ENCODE measurements at regions not wholly inside any gene's neighbourhood (a gene's known extent, or its start where the extent isn't known, plus 50 kb on each side); places are given as distances from the start of the nearest gene placed in this dataset.

DNA sequence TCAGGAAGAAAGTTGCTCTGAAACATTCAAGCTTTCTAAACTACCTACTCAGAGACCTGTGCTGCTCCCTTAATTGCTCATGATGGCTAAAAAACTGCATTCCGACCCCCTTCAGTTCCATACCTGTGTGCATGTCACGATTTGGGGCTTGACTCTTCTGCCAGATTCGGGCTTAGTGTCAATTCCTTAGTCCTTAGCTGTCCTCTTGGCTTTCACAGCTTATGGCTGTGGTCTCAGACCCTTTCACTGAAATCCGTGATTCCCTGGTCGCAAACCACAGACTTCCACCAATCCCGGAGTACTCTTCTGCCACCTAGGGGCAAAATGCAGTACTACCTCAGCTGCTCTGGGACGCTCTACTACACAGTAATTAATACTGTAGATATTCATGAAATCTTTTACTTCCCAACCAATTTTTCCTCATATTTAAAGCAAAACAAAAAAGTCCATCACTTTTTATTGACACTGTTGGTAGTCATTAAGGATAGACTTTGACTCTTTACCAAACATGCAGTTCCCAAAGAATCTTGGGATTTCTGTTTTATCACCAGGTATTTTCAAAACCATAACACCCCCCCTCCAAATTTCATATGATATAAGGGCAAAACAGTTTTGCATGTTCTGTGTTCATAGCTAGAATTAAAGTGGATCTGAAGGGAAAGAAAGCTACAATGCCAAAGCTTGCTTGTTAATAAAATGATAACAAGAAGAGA lies 617.4 kb downstream of the SLCO4C1 start:
- Histone ChIP-seq H3K36me3 (ENCODE audit: insufficient read depth, low read length) (no peaks in the 10 kb centered on the region), H3K4me2 (ENCODE audit: low read depth, low read length, poor library complexity, severe bottlenecking) (no peak overlapping the region), H3K4me1 (ENCODE audit: insufficient read depth, low read length, poor library complexity, severe bottlenecking) (no peaks in the 10 kb centered on the region), H3K9me2 (replicated peaks; ENCODE audit: low read depth, low read length) (no peaks in the 10 kb centered on the region), H3F3A (ENCODE audit: low read depth) (no peaks in the 10 kb centered on the region), H3K4me3 (ENCODE audit: low read length, poor library complexity, severe bottlenecking) (no peak overlapping the region), H3K27me3 (ENCODE audit: insufficient read depth, low read length, poor library complexity, severe bottlenecking) (no peaks in the 10 kb centered on the region), H2AFZ (ENCODE audit: low read length) (no peak overlapping the region), H3K9me3 (ENCODE audit: insufficient read depth, low read depth, low read length) (no peaks in the 10 kb centered on the region), H4K20me1 (ENCODE audit: insufficient read depth, low read length, poor library complexity, severe bottlenecking) (no peaks in the 10 kb centered on the region), H3K9ac (ENCODE audit: low read depth, low read length, poor library complexity, severe bottlenecking) (no peak overlapping the region), H3K79me2 (ENCODE audit: insufficient read depth, low read length) (no peaks in the 10 kb centered on the region)
- TF ChIP-seq, protein P1, sequence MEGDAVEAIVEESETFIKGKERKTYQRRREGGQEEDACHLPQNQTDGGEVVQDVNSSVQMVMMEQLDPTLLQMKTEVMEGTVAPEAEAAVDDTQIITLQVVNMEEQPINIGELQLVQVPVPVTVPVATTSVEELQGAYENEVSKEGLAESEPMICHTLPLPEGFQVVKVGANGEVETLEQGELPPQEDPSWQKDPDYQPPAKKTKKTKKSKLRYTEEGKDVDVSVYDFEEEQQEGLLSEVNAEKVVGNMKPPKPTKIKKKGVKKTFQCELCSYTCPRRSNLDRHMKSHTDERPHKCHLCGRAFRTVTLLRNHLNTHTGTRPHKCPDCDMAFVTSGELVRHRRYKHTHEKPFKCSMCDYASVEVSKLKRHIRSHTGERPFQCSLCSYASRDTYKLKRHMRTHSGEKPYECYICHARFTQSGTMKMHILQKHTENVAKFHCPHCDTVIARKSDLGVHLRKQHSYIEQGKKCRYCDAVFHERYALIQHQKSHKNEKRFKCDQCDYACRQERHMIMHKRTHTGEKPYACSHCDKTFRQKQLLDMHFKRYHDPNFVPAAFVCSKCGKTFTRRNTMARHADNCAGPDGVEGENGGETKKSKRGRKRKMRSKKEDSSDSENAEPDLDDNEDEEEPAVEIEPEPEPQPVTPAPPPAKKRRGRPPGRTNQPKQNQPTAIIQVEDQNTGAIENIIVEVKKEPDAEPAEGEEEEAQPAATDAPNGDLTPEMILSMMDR (conservative IDR thresholded peaks at IDR 0.05; ENCODE audit: low read length) = peak; percentile 72
- TF ChIP-seq EZH2phosphoT487 (IDR thresholded peaks at IDR 0.05; ENCODE audit: borderline replicate concordance) = no peak

DNA sequence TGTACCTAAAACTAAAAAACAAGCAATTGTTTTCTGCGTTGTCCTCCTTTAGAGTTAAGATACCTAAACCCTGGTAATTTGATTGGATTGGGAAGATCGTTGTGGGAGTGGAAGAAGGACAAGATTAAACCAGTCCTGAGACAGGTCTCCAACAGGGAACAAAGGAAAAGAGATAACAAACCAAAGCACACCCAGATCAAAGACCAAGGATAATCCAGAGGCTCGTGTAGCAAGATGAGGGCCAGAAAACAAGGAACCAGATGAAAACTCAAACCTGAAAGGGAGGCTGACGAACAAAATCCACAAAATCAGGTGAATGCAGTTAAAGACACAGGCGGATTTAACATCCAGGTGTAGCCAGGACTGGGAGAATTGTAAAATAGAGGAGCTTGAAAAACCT lies 618.1 kb downstream of the SLCO4C1 start:
- Histone ChIP-seq H3K4me2 (ENCODE audit: low read depth, low read length, poor library complexity, severe bottlenecking) (no peak overlapping the region), H3K36me3 (ENCODE audit: insufficient read depth, low read length) (no peaks in the 10 kb centered on the region), H3K9me3 (ENCODE audit: insufficient read depth, low read depth, low read length) (no peaks in the 10 kb centered on the region), H3K9ac (ENCODE audit: low read depth, low read length, poor library complexity, severe bottlenecking) (no peak overlapping the region), H4K20me1 (ENCODE audit: insufficient read depth, low read length, poor library complexity, severe bottlenecking) (no peaks in the 10 kb centered on the region), H3K9me2 (replicated peaks; ENCODE audit: low read depth, low read length) (no peaks in the 10 kb centered on the region), H3K27me3 (ENCODE audit: insufficient read depth, low read length, poor library complexity, severe bottlenecking) (no peaks in the 10 kb centered on the region), H3K4me1 (ENCODE audit: insufficient read depth, low read length, poor library complexity, severe bottlenecking) (no peaks in the 10 kb centered on the region), H3K79me2 (ENCODE audit: insufficient read depth, low read length) (no peaks in the 10 kb centered on the region), H3F3A (ENCODE audit: low read depth) (no peaks in the 10 kb centered on the region), H2AFZ (ENCODE audit: low read length) (no peak overlapping the region), H3K4me3 (ENCODE audit: low read length, poor library complexity, severe bottlenecking) (no peak overlapping the region)
- TF ChIP-seq, protein P1 (conservative IDR thresholded peaks at IDR 0.05; ENCODE audit: low read length) = no peak
- no peak for TF ChIP-seq EZH2phosphoT487 (IDR thresholded peaks at IDR 0.05; ENCODE audit: borderline replicate concordance)

DNA sequence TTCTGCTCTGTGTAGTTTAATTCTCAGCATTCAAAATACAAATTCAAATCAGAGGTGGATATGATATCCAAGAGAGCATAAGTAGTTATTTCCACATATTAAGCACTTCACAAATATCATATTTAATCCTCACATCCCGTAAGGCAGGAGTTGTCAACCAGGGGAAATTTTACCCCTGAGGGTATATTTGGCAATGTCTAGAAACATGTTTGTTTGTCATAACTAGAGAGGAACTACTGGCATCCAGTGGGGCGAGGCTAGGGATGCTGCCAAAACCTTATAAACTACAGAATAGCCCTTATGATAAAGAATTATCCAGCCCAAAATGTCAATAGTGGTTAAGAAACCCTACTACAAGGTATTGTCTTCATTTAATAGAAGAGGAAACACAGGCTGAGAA lies 619.4 kb downstream of the SLCO4C1 start:
- no peak overlapping the region for H3K4me2 ChIP-seq (ENCODE audit: low read depth, low read length, poor library complexity, severe bottlenecking)
- TF ChIP-seq, protein P1 (conservative IDR thresholded peaks at IDR 0.05; ENCODE audit: low read length) = no peak
- TF ChIP-seq EZH2phosphoT487 (IDR thresholded peaks at IDR 0.05; ENCODE audit: borderline replicate concordance) = no peak

More for the DNA sequence above, 619.4 kb downstream of the SLCO4C1 start:
- Histone ChIP-seq H3K9me2 (replicated peaks; ENCODE audit: low read depth, low read length) (no peaks in the 10 kb centered on the region), H3K4me1 (ENCODE audit: insufficient read depth, low read length, poor library complexity, severe bottlenecking) (no peaks in the 10 kb centered on the region), H3K79me2 (ENCODE audit: insufficient read depth, low read length) (no peaks in the 10 kb centered on the region), H3K9ac (ENCODE audit: low read depth, low read length, poor library complexity, severe bottlenecking) (no peak overlapping the region), H3K27me3 (ENCODE audit: insufficient read depth, low read length, poor library complexity, severe bottlenecking) (no peaks in the 10 kb centered on the region), H3K4me3 (ENCODE audit: low read length, poor library complexity, severe bottlenecking) (no peak overlapping the region), H4K20me1 (ENCODE audit: insufficient read depth, low read length, poor library complexity, severe bottlenecking) (no peaks in the 10 kb centered on the region), H3K36me3 (ENCODE audit: insufficient read depth, low read length) (no peaks in the 10 kb centered on the region), H3F3A (ENCODE audit: low read depth) (no peaks in the 10 kb centered on the region), H3K9me3 (ENCODE audit: insufficient read depth, low read depth, low read length) (no peaks in the 10 kb centered on the region), H2AFZ (ENCODE audit: low read length) (no peak overlapping the region)
